Bronchial epithelial cell (primary cell): ENCODE measurements at regions not wholly inside any gene's neighbourhood (a gene's known extent, or its start where the extent isn't known, plus 50 kb on each side); places are given as distances from the start of the nearest gene placed in this dataset.

Source experiments
- DNase-seq: peaks from one replicate; pipeline ENCODE4 v3.0.0-alpha.2; 2010; ENCODE audit warnings: low read depth
- FAIRE-seq: peaks from 2 replicates; lab custom pipeline; 2011; peaks lifted over from hg19 to GRCh38; lab: Jason Lieb, UNC
- H3K27me3 ChIP-seq: 2 replicates; pipeline ENCODE4 v1.5.1; 2011; ENCODE audit warnings: low read length; ENCODE audit not compliant: control insufficient read depth, insufficient read depth
- H3K36me3 ChIP-seq: 2 replicates; pipeline ENCODE4 v1.5.1; 2011; ENCODE audit warnings: low read length; ENCODE audit not compliant: control insufficient read depth, insufficient read depth
- H3K4me3 ChIP-seq: 2 replicates; pipeline ENCODE4 v1.5.1; 2011; ENCODE audit warnings: mild to moderate bottlenecking, low read depth, low read length, control low read depth
- CTCF ChIP-seq: IDR thresholded peaks from 2 replicates; pipeline ENCODE4 v1.5.1; 2011; ENCODE audit warnings: mild to moderate bottlenecking, moderate library complexity, low read length, control low read depth, inconsistent platforms; ENCODE audit not compliant: insufficient read depth, severe bottlenecking

DNA sequence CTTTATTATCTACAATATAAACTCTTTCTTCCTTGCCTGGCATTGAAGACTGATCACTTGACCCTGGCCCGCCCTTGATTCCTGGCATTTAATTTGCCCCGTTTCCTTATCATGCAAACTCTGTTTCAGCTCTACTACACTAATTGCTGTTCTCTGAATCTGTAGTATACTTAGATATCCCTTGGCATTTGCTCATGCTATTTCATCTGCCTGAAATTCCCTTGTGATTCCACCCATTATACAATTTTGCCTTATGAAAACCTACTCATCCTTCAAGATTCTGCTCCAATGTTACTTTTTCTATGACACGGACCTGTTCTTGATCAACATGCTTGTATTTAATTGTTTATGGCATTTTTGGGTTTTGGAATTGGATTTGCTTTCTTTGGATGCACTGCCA is 459.9 kb upstream of the AMOT start:
- no peaks in the 10 kb centered on the region for H3K36me3 ChIP-seq
- no peaks in the 10 kb centered on the region for H3K27me3 ChIP-seq
- no peak for TF ChIP-seq CTCF
- no peak overlapping the region for H3K4me3 ChIP-seq
- FAIRE-seq (no peak), DNase-seq (no peak)

DNA sequence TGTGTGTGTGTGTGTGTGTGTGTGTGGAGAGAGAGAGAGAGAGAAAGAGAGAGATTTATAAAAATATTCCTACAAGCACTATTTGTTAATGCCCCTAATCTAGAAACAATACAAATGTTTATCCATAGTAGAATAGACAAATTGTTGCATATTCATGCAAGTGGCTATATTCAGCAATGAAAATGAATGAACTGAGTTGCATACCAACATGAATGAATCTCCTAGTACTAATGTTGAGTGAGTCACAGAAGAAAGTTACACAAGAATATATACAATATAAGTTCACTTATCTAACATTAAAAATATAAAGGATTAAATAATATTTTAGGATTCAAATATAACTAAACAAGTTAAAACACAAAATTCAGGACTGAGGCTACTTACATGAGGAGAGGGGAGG is 456.8 kb upstream of the AMOT start:
- FAIRE-seq (no peak), DNase-seq (peak; percentile 0)
- Histone ChIP-seq H3K27me3 (no peaks in the 10 kb centered on the region), H3K36me3 (no peaks in the 10 kb centered on the region), H3K4me3 (no peak overlapping the region)
- TF ChIP-seq CTCF, result no peak

- Histone ChIP-seq H3K36me3 (no peaks in the 10 kb centered on the region), H3K27me3 (no peaks in the 10 kb centered on the region), H3K4me3 (no peak overlapping the region)
- no peak for DNase-seq
- FAIRE-seq, result no peak
- no peak for TF ChIP-seq CTCF
These were observed 448.9 kb upstream of the AMOT start for GRCh38 chrX:113289503-113289902.

- no peak for TF ChIP-seq CTCF
- no peak for FAIRE-seq
These were observed 447.1 kb upstream of the AMOT start for GRCh38 chrX:113287761-113288160.

DNA sequence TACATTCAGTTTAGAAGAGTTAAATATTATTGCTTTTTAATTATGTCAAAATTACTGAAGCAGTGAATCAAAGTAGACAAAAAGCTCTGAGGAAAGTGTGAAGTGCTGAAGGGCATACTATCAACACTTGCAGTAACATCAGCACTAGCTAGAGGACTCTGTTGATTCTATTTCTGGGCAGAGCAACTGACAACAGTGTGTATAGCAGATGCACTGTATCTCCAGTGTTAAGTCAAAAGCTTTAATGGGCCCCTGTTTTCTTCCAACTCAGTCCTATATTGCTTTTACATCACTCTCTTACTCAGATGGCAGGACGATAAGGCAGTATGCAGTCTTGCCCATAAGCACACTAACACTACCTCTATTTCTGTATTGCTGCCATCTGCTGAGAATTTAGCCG is 435.2 kb upstream of the AMOT start:
- no peaks in the 10 kb centered on the region for H3K27me3 ChIP-seq
- TF ChIP-seq CTCF, result no peak
- FAIRE-seq, result no peak
- H3K36me3 ChIP-seq, result no peaks in the 10 kb centered on the region
- no peak overlapping the region for H3K4me3 ChIP-seq
- DNase-seq, result no peak

More at GRCh38 chrX:113287761-113288160, 447.1 kb upstream of the AMOT start:
- H3K36me3 ChIP-seq, result no peaks in the 10 kb centered on the region
- H3K4me3 ChIP-seq, result no peak overlapping the region
- no peak for DNase-seq
- no peaks in the 10 kb centered on the region for H3K27me3 ChIP-seq

DNA sequence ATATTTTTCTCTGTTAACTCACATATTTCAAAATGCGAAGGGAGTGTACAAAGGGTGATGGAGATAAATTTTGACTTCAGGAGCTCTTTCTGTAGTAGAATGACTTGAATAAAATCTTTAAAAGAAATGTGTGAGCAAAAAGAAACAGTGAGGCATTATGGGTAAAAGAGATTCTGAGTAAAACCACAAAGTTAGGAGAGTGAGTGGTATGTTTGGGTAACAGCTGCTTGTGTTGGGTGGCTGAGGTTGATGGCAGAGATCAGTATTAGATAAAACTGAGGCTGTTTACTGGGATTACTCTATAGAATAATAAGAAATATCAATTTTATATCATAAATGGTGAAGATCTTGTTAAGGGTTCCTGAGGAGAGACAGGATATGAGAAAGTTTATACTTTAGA is 434.2 kb upstream of the AMOT start:
- FAIRE-seq, result no peak
- Histone ChIP-seq H3K36me3 (no peaks in the 10 kb centered on the region), H3K4me3 (no peak overlapping the region)

More for the DNA sequence above, 434.2 kb upstream of the AMOT start:
- DNase-seq, result no peak
- TF ChIP-seq CTCF, result no peak
- H3K27me3 ChIP-seq, result no peaks in the 10 kb centered on the region
